Hepatocyte (in vitro differentiated cells): ENCODE measurements at regions not wholly inside any gene's neighbourhood (a gene's known extent, or its start where the extent isn't known, plus 50 kb on each side); places are given as distances from the start of the nearest gene placed in this dataset.

Source experiments
- DNase-seq: peaks from one replicate; pipeline ENCODE4 v3.0.0-alpha.2; 2016; ENCODE audit warnings: low spot score
- H2AFZ ChIP-seq: fragments of 200-600 bp; sonication (generic); 2 replicates; pipeline ENCODE4 v1.6.0; 2016; ENCODE audit warnings: antibody characterized with exemption, mild to moderate bottlenecking
- H3K27ac ChIP-seq: fragments of 200-600 bp; sonication (generic); 2 replicates; pipeline ENCODE4 v1.5.1; 2016; ENCODE audit warnings: mild to moderate bottlenecking
- H3K27me3 ChIP-seq: fragments of 200-600 bp; sonication (generic); 2 replicates; pipeline ENCODE4 v1.6.1; 2016
- H3K36me3 ChIP-seq: fragments of 200-600 bp; sonication (generic); replicated peaks from 2 replicates; pipeline ENCODE4 v1.5.1; 2016; ENCODE audit warnings: low read depth; ENCODE audit not compliant: insufficient read depth
- H3K4me1 ChIP-seq: fragments of 200-600 bp; sonication (generic); 2 replicates; pipeline ENCODE4 v1.5.1; 2016; ENCODE audit warnings: mild to moderate bottlenecking, moderate library complexity; ENCODE audit not compliant: insufficient read depth
- H3K4me2 ChIP-seq: fragments of 200-600 bp; sonication (generic); 2 replicates; pipeline ENCODE4 v1.6.0; 2016
- H3K4me3 ChIP-seq: fragments of 200-600 bp; sonication (generic); 2 replicates; pipeline ENCODE4 v1.5.1; 2016; ENCODE audit warnings: mild to moderate bottlenecking
- H3K79me2 ChIP-seq: fragments of 200-600 bp; sonication (generic); 2 replicates; pipeline ENCODE4 v1.6.0; 2017; ENCODE audit warnings: mild to moderate bottlenecking
- H3K9me2 ChIP-seq: fragments of 200-600 bp; sonication (generic); replicated peaks from 2 replicates; pipeline ENCODE4 v1.6.0; 2017; ENCODE audit warnings: mild to moderate bottlenecking; ENCODE audit not compliant: insufficient read depth
- H3K9me3 ChIP-seq: fragments of 200-600 bp; sonication (generic); 2 replicates; pipeline ENCODE4 v1.5.1; 2016; ENCODE audit warnings: low read depth, mild to moderate bottlenecking
- H4K20me1 ChIP-seq: fragments of 200-600 bp; sonication (generic); 2 replicates; pipeline ENCODE4 v1.6.0; 2016; ENCODE audit warnings: mild to moderate bottlenecking; ENCODE audit not compliant: insufficient read depth, poor library complexity, severe bottlenecking
- EZH2 ChIP-seq: fragments of 200-600 bp; sonication (generic); IDR thresholded peaks from 2 replicates; pipeline ENCODE4 v1.6.1; 2016; ENCODE audit warnings: antibody characterized with exemption, mild to moderate bottlenecking, borderline replicate concordance
- EZH2phosphoT487 ChIP-seq: fragments of 200-600 bp; sonication (generic); IDR thresholded peaks from one replicate; pipeline ENCODE4 v1.6.1; 2018; ENCODE audit warnings: antibody characterized with exemption, mild to moderate bottlenecking, low read depth, moderate library complexity; ENCODE audit not compliant: unreplicated experiment, severe bottlenecking
- WGBS: methylation state at CpG from one replicate; pipeline ENCODE4 v1.1.6; 2016; ENCODE audit warnings: low lambda C conversion rate; ENCODE audit errors: missing lambda C conversion rate; 5-methylcytosine and 5-hydroxymethylcytosine counted together
- TF ChIP-seq, protein P1 (sequence below): fragments of 200-600 bp; sonication (generic); IDR thresholded peaks from 2 replicates; pipeline ENCODE4 v1.5.1; 2016; ENCODE audit warnings: antibody characterized with exemption, mild to moderate bottlenecking; ENCODE audit not compliant: poor library complexity

DNA sequence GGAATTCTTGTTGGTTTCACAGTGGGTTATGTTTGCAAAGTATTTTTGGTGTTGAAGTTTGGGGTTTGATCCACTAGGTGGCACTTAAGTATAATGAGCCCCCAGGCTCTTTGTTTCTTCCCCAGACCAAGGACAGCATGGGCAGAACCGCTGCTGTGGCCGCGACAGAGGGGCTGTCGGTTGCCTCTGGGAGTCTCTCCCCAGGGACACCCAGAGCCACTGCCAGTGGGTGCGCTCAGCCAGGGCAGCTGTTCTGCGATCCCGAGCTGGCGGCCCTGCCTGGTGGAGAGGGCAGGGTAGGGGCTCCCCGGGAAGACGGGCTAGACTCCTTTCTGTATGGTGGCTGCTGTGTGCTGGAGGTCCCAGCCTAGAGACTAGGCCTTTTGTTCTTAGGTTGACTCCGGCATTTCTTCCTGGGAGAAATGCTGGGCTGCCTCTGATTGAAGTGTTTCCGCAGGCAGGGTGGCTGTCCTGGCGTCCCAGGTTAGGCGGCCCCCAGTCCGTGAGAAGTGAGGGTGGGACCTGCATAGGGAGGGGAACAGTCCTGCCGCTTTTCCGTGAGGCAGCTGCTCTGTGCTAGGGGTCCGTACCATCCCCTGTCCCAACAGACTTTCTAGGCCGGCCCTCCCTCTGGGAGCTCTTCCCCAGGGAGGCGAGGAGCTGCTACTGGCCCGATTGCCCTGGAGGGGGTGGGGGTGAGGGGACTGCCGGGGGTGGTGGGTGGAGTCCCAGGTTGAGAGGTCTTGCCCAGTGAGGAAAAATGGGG lies 253.1 kb upstream of the PELI2 start:
- no peak for DNase-seq
- H3K9me2 ChIP-seq: no peaks in the 10 kb centered on the region
- no peaks in the 10 kb centered on the region for H3K9me3 ChIP-seq
- no peak overlapping the region for H3K27ac ChIP-seq
- H3K27me3 ChIP-seq: no peaks in the 10 kb centered on the region
- H3K36me3 ChIP-seq: no peaks in the 10 kb centered on the region
- no peaks in the 10 kb centered on the region for H3K79me2 ChIP-seq
- no peak overlapping the region for H2AFZ ChIP-seq
- H3K4me1 ChIP-seq: no peaks in the 10 kb centered on the region
- 89% methylated on average over 21 of the region's 22 CpGs for WGBS
- H4K20me1 ChIP-seq: no peaks in the 10 kb centered on the region
- TF ChIP-seq, protein P1, sequence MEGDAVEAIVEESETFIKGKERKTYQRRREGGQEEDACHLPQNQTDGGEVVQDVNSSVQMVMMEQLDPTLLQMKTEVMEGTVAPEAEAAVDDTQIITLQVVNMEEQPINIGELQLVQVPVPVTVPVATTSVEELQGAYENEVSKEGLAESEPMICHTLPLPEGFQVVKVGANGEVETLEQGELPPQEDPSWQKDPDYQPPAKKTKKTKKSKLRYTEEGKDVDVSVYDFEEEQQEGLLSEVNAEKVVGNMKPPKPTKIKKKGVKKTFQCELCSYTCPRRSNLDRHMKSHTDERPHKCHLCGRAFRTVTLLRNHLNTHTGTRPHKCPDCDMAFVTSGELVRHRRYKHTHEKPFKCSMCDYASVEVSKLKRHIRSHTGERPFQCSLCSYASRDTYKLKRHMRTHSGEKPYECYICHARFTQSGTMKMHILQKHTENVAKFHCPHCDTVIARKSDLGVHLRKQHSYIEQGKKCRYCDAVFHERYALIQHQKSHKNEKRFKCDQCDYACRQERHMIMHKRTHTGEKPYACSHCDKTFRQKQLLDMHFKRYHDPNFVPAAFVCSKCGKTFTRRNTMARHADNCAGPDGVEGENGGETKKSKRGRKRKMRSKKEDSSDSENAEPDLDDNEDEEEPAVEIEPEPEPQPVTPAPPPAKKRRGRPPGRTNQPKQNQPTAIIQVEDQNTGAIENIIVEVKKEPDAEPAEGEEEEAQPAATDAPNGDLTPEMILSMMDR: no peak
- TF ChIP-seq EZH2: no peak
- no peak for TF ChIP-seq EZH2phosphoT487
- H3K4me2 ChIP-seq: no peak overlapping the region
- no peak overlapping the region for H3K4me3 ChIP-seq

DNA sequence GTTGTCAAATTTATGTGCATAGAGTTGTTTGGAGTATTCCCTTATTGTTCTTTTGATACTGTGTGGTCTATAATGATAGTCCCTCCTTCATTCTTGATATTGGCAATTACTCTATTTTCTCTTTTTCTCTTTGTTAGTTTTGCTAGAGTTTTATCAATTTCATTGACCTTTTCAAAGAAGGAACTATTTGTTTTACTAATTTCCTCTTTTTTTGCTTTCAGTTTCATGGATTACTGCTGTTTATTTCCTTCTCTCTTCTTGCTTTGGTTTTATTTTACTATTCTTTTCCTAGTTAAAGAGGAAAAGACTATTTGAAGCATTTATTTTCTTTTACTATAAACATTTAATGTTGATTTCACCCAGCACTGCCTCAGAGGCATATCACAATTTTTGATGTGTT lies 250.9 kb upstream of the PELI2 start:
- Histone ChIP-seq H3K27ac (no peak overlapping the region), H4K20me1 (no peaks in the 10 kb centered on the region), H3K9me3 (no peaks in the 10 kb centered on the region), H3K4me2 (no peak overlapping the region), H3K4me3 (no peak overlapping the region), H3K27me3 (no peaks in the 10 kb centered on the region), H3K79me2 (no peaks in the 10 kb centered on the region), H3K36me3 (no peaks in the 10 kb centered on the region), H3K9me2 (no peaks in the 10 kb centered on the region), H2AFZ (no peak overlapping the region), H3K4me1 (no peaks in the 10 kb centered on the region)
- TF ChIP-seq EZH2: no peak
- no peak for TF ChIP-seq EZH2phosphoT487
- TF ChIP-seq, protein P1: no peak
- no peak for DNase-seq

DNA sequence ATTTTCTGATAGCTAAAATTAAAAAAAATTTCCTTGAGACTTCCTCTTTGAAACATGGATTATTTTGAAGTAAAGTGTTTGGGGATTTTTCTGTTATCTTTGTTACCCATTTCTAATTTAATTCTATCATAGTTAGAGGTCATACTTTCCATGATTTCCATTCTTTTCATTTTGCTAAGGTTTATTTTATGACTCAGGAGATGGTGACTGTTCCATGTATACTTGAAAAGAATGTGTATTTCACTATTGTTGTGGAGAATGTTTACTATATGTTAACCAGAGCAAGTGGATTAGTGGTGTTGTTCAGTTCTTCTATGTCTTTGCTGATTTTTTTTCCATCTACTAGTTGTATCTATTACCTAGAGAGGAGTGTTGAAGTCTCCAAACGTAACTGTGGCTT lies 250.5 kb upstream of the PELI2 start:
- H3K4me2 ChIP-seq: no peak overlapping the region
- TF ChIP-seq EZH2: no peak
- no peak for TF ChIP-seq EZH2phosphoT487
- TF ChIP-seq, protein P1: no peak

More for the DNA sequence above, 250.5 kb upstream of the PELI2 start:
- 86% methylated on average over 1 of the region's 1 CpG for WGBS
- H4K20me1 ChIP-seq: no peaks in the 10 kb centered on the region
- H3K27me3 ChIP-seq: no peaks in the 10 kb centered on the region
- H3K9me3 ChIP-seq: no peaks in the 10 kb centered on the region
- no peaks in the 10 kb centered on the region for H3K4me1 ChIP-seq
- no peaks in the 10 kb centered on the region for H3K9me2 ChIP-seq
- no peaks in the 10 kb centered on the region for H3K79me2 ChIP-seq
- H3K4me3 ChIP-seq: no peak overlapping the region
- no peak for DNase-seq
- no peak overlapping the region for H3K27ac ChIP-seq
- H2AFZ ChIP-seq: no peak overlapping the region
- H3K36me3 ChIP-seq: no peaks in the 10 kb centered on the region
